ENCODE measurements at regions not wholly inside any gene's neighbourhood (a gene's known extent, or its start where the extent isn't known, plus 50 kb on each side); places are given as distances from the start of the nearest gene placed in this dataset.

GRCh38 chr6:105825210-105825609 is 260.9 kb upstream of the PRDM1 start:
- Histone ChIP-seq H3K9me3 (ENCODE audit: control insufficient read depth, insufficient read depth, low read depth, low read length) (no peaks in the 10 kb centered on the region), H3K36me3 (ENCODE audit: control insufficient read depth in 2 of 2, insufficient read depth in 1 of 2, low read length in 2 of 2) (no peaks in the 10 kb centered on the region), H3K27ac (ENCODE audit: extremely low read depth, low read depth, low read length) (no peak overlapping the region), H3K4me1 (ENCODE audit: control insufficient read depth, insufficient read depth, low read length) (no peaks in the 10 kb centered on the region), H3K4me3 (ENCODE audit: low read depth, low read length) (no peak overlapping the region)
- TF ChIP-seq ZNF155 (tag by site-specific recombination; IDR thresholded peaks at IDR 0.05) (no peak), ZNF121 (tag by site-specific recombination; IDR thresholded peaks at IDR 0.05) (no peak)
- POLR2A ChIA-PET, result no interaction called here
- CTCF ChIA-PET, result interaction anchor here (1.0 kb wide), 1 partner anchor 10 kb away, joined by 4 read pairs; no protein-coding TSS in a partner anchor

GRCh38 chr6:105824732-105825131 is 261.4 kb upstream of the PRDM1 start:
- Histone ChIP-seq H3K4me3 (ENCODE audit: low read depth, low read length) (no peak overlapping the region), H3K27ac (ENCODE audit: extremely low read depth, low read depth, low read length) (no peak overlapping the region), H3K9me3 (ENCODE audit: control insufficient read depth, insufficient read depth, low read depth, low read length) (no peaks in the 10 kb centered on the region), H3K36me3 (ENCODE audit: control insufficient read depth in 2 of 2, insufficient read depth in 1 of 2, low read length in 2 of 2) (no peaks in the 10 kb centered on the region), H3K4me1 (ENCODE audit: control insufficient read depth, insufficient read depth, low read length) (no peaks in the 10 kb centered on the region)
- ChIA-PET POLR2A (no interaction called here), CTCF (interaction anchor here (1.0 kb wide), 1 partner anchor 10 kb away, joined by 4 read pairs; no protein-coding TSS in a partner anchor)
- TF ChIP-seq SCRT1 (tag by site-specific recombination; IDR thresholded peaks at IDR 0.05; ENCODE audit: borderline replicate concordance) (no peak), ZNF10 (tag by site-specific recombination; IDR thresholded peaks at IDR 0.05) (no peak), TRIM28 (IDR thresholded peaks at IDR 0.05; ENCODE audit: borderline replicate concordance, low read length) (no peak)

- no peaks in the 10 kb centered on the region for H3K9me3 ChIP-seq (ENCODE audit: control insufficient read depth, insufficient read depth, low read depth, low read length)
- no peak overlapping the region for H3K27ac ChIP-seq (ENCODE audit: extremely low read depth, low read depth, low read length)
- ChIA-PET CTCF (interaction anchor here (0.7 to 0.8 kb wide), 2 partner anchors 14 to 57 kb away, joined by 3 read pairs; no protein-coding TSS in a partner anchor), POLR2A (no interaction called here)
- no peak for TF ChIP-seq ZNF24 (tag by site-specific recombination; IDR thresholded peaks at IDR 0.05)
- no peak for TF ChIP-seq ZNF473 (tag by site-specific recombination; IDR thresholded peaks at IDR 0.05)
- no peak for TF ChIP-seq ZNF169 (tag by site-specific recombination; IDR thresholded peaks at IDR 0.05)
- no peak for TF ChIP-seq ZNF211 (tag by site-specific recombination; IDR thresholded peaks at IDR 0.05; ENCODE audit: low read depth)
- TF ChIP-seq ZNF121 (tag by site-specific recombination; IDR thresholded peaks at IDR 0.05), result no peak
- no peak for TF ChIP-seq ZNF580 (tag by site-specific recombination; IDR thresholded peaks at IDR 0.05)
- TF ChIP-seq ZNF248 (tag by site-specific recombination; IDR thresholded peaks at IDR 0.05), result no peak
- H3K4me3 ChIP-seq (ENCODE audit: low read depth, low read length), result no peak overlapping the region
- no peaks in the 10 kb centered on the region for H3K4me1 ChIP-seq (ENCODE audit: control insufficient read depth, insufficient read depth, low read length)
- no peaks in the 10 kb centered on the region for H3K36me3 ChIP-seq (ENCODE audit: control insufficient read depth in 2 of 2, insufficient read depth in 1 of 2, low read length in 2 of 2)
Measured at GRCh38 chr6:105821777-105822176, 264.4 kb upstream of the PRDM1 start.

GRCh38 chr6:105821027-105821426 is 265.1 kb upstream of the PRDM1 start:
- no peaks in the 10 kb centered on the region for H3K36me3 ChIP-seq (ENCODE audit: control insufficient read depth in 2 of 2, insufficient read depth in 1 of 2, low read length in 2 of 2)
- CTCF ChIA-PET, result interaction anchor here (0.7 kb wide), 1 partner anchor 56 kb away, joined by 3 read pairs; no protein-coding TSS in a partner anchor
- H3K4me3 ChIP-seq (ENCODE audit: low read depth, low read length), result no peak overlapping the region
- POLR2A ChIA-PET, result no interaction called here
- no peak overlapping the region for H3K27ac ChIP-seq (ENCODE audit: extremely low read depth, low read depth, low read length)
- no peaks in the 10 kb centered on the region for H3K4me1 ChIP-seq (ENCODE audit: control insufficient read depth, insufficient read depth, low read length)
- H3K9me3 ChIP-seq (ENCODE audit: control insufficient read depth, insufficient read depth, low read depth, low read length), result no peaks in the 10 kb centered on the region
- TF ChIP-seq ZFP3 (tag by site-specific recombination; IDR thresholded peaks at IDR 0.05; ENCODE audit: low read depth) (no peak), ZNF292 (tag by site-specific recombination; IDR thresholded peaks at IDR 0.05; ENCODE audit: borderline replicate concordance, low read depth) (no peak), ZNF626 (tag by site-specific recombination; IDR thresholded peaks at IDR 0.05) (no peak), HIC1 (tag by site-specific recombination; IDR thresholded peaks at IDR 0.05) (no peak), ZFHX2 (tag by site-specific recombination; conservative IDR thresholded peaks at IDR 0.05) (no peak), ZNF658 (tag by site-specific recombination; IDR thresholded peaks at IDR 0.05) (no peak), ZBTB17 (tag by site-specific recombination; IDR thresholded peaks at IDR 0.05) (no peak), ZNF302 (tag by site-specific recombination; IDR thresholded peaks at IDR 0.05; ENCODE audit: low read depth) (no peak), ZNF623 (tag by site-specific recombination; IDR thresholded peaks at IDR 0.05) (no peak), HOXA7 (CRISPR knock-in tag; IDR thresholded peaks at IDR 0.05; ENCODE audit: borderline replicate concordance) (no peak), ZNF544 (tag by site-specific recombination; IDR thresholded peaks at IDR 0.05) (no peak), PBX3 (CRISPR knock-in tag; IDR thresholded peaks at IDR 0.05) (no peak), KLF1 (tag by site-specific recombination; IDR thresholded peaks at IDR 0.05) (no peak), ZNF311 (tag by site-specific recombination; IDR thresholded peaks at IDR 0.05; ENCODE audit: borderline replicate concordance) (no peak), ZNF423 (tag by site-specific recombination; IDR thresholded peaks at IDR 0.05) (no peak), ZNF530 (tag by site-specific recombination; IDR thresholded peaks at IDR 0.05; ENCODE audit: low read depth) (no peak), ZNF660 (tag by site-specific recombination; IDR thresholded peaks at IDR 0.05) (no peak)
